HL-60/S4 treated with phorbol 12-myristate 13-acetate at 8.2 ng/mL for 4 days and 3 days (cell line): ENCODE measurements at regions not wholly inside any gene's neighbourhood (a gene's known extent, or its start where the extent isn't known, plus 50 kb on each side); places are given as distances from the start of the nearest gene placed in this dataset.

Experiments used
- in situ Hi-C: fragments of 300-500 bp; cut with MboI; formaldehyde crosslinking; loops from 2 replicates; pipeline ENCODE4 v1.15.0; 2022; ENCODE audit warnings: low sequenced_read_pairs

DNA sequence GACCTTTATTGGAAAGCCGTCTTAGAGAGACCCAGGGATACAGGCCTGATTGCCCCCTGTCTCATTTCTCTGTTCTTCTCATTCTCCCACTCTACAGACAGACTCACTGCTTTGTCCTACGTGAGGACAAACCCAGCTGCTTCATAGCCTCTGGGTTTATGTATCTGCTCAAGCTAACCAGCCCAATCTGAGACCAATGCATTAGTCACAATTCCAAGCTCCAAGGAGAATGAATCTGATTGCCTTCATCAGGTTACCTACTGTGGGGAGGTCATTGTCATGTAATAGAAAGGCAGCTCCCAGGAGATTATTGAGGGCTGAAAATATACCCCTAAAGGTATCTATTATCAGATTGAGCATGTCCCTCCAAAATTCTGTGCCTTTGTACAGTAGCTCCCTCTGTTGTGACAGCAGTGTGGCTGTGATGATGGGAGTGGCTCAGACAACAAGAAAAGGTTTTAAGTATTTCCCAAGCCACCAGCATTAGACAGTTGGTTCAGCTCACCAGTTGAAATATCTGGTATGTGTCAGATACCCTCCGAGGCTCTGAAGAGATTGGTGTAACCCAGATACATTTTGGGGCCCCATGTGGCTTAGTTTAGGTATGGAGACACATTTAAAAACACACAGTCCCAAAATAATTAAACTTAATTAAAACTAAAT is 123.1 kb upstream of the EEPD1 start:
- in situ Hi-C loops, result no loop called here

DNA sequence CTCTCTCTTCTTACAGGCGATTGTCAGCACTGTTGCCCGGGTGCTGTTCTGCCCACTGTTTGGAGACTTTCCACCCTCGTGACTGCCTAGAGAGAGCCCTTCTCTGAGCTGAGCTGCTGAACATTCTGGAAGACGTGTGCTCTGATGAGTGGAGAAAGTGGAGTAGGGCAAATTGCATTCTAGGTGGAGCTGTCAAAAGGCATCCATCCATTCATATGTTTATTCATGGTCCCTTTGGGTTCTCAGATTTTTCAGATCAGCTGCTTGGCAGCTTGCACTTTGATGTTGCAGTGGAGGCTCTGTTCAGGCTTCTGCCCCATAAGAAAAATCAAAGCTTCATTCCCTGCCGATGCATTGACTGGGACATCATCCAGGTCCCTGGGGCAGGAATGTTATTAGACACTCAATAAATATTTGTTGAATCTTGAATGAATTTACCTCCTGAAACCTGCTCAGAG is 120.7 kb upstream of the EEPD1 start:
- in situ Hi-C loops, result no loop called here

DNA sequence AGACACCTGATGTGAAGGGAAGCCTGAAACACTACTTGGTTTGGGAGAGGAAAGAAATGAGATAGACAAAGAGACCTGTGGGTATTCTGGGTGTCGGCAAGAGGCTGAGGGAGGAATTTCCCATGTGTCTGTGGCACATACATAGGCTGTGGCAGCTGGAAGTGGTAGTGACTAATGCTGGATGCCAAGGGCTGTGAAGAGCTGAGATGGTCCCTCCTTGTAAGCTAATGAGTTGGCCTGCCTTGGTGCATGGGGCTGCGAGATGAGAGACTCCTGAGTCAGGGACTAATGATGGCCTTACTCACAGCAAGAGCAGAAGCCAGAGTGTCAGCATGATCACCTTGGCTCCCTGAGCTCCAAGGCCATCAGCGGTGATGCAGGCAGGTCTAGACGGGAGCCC is 119.0 kb upstream of the EEPD1 start:
- in situ Hi-C loops, result no loop called here

DNA sequence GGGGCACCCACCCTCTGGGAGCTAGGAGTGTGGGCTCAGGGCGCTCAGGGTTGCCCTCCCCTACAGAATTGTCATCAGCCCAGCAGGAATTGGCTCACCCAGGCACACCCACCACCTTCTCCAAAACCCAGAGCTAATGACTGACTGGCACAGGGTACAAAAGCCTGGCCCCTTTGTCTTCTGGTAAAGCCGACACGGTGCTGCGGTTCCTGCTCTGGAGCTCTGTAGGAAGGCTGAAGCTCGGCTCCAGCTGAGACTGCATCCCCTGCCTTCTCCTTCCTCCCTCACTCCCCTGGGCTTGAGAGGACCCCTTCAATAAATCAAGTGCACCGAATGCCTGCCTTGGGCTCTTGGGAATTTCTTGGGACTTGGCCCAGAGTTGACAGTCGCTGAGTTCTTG is 117.9 kb upstream of the EEPD1 start:
- in situ Hi-C loops, result no loop called here

DNA sequence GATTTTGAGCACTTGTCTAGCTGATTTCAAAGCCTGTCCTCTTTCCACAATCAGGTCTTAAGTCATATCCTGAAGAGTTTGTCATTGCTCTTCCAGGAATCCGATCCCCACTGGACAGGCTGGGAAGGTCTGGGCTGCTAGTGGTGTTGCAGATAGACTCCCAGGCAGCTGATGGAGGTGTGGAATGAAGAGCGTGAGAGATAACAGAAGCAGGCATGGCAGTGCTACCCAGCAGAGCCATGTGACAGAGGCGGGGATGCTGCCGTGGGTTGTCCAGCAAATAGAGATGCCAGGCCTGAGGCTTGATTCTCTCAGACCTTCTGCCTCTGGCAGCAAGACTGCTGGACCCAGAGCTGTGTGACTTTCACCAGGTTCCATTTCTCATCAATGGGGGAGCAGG is 116.5 kb upstream of the EEPD1 start:
- in situ Hi-C loops, result no loop called here

DNA sequence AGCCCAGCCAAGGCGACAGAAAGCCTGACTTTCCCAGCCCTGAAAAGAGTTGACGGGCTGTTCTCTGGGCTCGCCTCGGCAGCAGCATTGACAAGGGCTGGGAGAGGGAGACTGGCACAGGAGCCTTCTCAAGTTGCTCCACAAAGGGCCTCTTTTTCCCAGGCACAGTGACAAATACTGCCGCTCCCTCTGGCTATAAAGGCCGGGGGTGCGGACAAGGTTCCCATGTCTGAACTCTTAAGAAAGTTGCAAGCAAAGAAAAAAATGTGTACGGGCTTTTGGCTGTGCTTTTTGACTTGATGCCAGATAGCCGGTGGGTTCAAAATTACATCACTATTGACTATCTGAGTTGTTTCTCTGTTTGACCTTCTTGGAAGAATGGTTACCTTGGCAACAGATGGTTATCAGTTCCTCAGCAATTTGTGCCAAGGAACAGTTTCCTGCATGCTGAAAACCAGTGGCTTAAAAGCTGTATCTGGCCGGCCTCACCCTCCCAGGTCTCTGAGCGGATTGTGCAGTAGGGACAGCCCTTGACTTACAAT is 115.9 kb upstream of the EEPD1 start:
- in situ Hi-C loops, result no loop called here

DNA sequence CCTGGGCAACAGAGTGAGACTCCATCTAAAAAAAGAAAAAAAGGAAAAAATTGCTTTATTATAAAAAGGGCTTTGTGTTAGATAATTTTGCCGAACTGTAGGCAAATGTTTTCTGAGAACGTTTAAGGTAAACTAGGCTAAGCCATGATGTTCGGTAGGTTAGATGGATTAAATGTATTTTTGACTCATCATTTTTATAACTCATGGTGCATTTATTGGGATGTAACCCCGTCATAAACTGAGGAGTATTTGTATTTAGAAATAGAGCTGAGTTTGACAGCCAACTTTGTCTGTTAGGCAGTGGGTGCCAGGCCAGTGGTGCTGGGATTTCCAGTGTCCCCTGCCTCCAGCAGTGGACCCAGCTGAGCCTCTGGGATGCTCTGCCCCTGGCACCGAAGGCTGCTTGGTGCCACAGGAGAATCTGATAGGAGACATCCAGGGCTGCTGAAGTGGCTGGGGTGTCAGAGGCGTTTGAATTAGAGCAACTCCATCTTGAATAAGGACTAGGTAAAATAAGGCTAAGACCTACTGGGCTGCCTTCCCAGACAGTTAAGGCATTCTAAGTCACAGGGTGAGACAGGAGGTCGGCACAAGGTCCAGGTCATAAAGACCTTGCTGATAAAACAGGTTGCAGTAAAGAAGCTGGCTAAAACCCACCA is 114.9 kb upstream of the EEPD1 start:
- in situ Hi-C loops, result no loop called here

DNA sequence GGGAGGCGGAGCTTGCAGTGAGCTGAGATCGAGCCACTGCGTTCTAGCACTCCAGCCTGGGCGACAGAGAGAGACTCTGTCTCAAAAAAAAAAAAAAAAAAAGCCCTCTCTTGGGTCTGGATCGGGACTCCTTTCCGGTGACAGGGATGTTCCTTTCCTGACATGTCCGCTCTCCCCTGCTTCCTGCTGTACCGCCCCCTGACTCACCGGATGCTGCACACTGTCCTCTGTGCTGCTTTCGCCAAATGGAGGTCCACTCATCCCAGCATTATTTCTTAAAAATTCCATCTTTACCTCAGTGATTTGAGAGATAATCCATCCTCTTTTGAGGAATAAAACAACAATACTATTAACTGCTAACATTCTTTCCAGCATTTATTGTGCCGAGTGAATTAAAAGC is 113.8 kb upstream of the EEPD1 start:
- in situ Hi-C loops, result no loop called here

DNA sequence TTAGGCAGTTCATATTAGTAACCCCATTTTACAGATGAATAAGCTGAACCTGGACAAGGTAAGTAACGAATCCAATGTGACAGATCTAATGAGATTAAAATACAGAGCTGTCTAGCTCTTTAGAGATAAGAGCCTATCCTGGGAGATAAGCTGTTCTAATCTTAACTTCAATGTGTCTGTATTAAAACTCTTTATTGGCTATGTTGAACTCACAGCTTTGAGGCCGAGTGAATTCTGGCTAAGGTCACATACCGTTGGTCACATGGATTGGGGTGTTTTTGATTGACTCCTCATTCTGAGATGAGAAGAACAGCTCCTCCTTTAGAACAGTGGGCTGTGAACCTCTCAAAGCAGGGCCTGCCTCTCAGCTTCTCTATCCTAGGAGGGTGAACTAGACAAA is 113.4 kb upstream of the EEPD1 start:
- in situ Hi-C loops, result no loop called here

DNA sequence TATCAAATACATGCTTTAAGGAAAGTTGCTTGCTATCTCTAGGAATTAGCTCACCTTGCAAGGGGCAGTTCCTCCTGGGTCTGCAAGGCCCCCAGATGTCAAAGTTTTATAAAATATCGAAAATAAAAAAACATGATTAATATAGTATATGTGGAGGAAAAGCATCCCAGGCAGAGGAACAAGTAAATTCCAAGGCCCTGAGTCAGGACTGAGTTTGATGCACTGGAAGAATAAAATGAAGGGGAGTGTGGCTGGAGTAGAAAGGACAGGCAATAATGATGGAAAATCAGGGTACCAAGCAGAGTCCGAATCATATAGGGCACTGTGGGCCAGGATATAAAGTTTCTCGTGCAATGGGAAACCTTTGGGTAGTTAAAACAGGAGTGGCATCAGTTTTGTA is 112.4 kb upstream of the EEPD1 start:
- in situ Hi-C loops, result no loop called here

DNA sequence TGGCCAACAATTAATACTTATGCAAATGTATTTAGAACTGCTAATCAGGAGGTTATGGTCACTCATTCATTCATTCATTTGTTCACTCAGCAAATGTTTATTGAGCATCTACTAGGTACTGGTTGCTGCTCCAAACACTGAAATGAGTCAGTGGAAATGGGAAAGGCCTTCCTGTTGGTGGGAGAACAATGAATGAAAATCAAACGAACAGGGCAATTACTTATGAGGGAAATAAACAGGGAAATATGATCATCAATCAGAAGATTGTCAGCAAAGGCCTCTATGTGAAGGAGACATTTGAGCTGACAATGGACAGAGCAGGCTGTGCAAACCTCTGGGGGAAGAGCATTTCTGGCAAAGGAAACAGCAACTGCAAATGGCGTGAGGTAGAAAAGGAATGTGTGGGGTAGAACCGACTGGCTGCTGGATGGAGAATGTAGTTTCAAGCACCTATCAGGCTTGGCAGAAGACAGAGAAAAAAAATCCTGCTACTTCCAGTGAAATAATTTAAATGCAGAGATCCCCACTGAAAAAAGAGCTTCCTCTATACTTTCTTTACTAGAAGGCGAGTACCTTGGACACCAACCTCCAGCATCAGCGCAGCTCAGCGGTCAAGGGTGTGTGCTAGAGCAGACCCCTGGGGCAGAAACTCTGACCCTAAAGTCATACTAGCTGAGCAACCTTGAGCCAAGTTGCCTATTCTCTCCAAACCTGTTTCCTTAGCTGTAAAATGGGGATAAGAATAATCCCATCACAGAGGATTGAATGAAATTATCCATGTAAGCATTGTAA is 108.8 kb upstream of the EEPD1 start:
- in situ Hi-C loops, result no loop called here

DNA sequence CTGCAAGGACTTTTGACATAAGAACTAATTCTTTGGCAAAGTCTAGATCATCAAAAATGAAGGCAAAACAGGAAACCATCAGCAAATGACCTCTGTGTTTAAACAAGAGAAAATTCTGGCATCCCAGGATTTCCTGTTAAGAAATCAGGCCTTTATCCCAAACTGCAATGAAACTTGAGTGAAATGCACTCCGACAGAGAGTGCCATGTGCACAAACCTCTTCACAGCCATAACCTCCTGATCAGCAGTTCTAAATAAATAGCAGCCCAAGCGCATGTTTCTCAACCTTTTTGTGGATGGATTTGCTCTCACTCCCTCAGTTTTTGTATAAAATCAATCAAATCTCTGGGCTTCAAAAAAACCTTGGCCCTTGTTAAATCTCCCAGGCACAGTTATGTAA is 107.7 kb upstream of the EEPD1 start:
- in situ Hi-C loops, result no loop called here

DNA sequence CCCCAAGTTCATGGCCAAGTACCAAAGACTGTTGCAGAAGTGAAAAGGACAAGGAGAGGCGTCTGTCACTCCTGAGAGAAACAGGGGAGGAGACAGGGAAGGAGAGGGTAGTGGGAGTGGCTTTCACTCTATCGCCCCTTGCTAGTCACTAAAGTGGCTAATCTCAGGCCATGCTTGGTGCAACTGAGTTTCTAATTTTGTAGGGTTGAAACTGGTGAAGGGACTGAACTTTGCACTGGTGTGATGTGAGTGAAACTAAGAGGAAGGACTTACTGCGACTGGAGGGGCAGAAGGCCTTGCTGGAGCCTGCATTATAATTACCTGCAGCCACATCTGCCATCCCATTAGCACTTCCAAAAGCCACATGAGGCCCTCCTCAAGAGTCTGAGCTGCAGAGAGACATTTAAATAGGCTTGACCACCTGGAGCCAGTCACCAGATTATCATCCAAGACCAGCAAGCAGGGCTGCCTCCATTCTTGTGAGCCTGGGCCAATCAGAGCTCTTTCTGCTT is 107.2 kb upstream of the EEPD1 start:
- in situ Hi-C loops, result no loop called here

DNA sequence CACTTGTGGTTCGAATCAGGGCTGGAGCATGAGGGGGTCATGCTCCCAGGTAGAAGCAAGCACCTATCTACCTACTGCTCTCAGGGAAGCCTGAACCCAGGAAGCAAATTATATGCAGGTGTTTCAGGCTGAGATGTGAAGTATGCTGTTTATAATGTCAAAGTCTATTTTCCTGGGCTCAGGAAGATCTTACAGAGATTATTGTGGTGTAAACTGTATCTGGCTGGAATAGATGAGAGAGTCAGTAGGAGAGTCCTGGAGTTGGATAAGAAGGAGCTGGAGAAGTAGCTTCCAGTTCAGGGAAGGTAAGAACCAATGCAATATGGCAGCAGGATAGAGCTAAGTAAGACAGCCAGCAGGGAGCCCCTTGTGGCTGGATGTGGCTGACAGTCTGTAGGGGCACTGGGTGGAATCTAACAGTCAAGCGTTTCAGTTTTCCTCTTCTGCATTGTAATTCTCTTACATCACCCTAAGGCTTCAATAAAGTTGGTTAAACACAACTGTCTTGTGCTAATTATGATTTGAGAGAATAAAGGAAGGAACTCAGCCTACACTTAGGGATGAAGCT is 105.9 kb upstream of the EEPD1 start:
- in situ Hi-C loops, result no loop called here

DNA sequence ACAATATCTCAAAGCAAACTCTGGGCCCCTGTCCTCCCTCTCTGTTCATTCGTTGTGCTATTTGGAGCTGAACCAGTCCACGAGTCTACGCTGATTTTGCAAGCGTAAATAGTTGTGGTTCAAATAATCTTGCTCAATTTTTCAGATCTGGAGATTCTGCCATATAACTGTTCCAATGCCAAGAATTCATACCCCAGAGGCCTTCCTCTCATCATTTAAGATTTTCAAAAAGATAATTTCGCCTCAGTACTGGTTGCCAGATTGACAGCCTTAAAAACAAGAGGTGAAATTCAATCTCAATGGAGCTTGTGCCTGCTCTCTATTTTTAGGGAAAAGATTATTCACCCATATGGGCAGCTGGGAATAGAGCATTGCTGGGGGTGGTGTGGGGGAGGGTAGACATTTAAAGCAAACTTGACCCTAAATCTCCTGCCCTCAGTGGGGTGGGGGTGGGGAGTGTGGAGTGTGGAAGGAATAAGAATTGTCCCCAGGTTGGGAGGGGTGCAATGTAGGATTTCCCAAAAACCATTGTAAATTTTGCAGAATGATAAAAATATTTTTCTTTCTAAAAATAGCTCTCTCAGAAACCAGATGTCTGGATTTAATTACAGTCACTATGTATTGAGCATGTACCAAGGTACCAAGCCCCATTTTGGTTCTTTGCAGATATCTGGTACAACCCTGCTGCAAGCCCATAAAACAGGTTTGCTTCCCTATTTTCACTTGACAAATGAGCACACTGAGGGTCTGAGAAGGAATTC is 104.7 kb upstream of the EEPD1 start:
- in situ Hi-C loops, result no loop called here

DNA sequence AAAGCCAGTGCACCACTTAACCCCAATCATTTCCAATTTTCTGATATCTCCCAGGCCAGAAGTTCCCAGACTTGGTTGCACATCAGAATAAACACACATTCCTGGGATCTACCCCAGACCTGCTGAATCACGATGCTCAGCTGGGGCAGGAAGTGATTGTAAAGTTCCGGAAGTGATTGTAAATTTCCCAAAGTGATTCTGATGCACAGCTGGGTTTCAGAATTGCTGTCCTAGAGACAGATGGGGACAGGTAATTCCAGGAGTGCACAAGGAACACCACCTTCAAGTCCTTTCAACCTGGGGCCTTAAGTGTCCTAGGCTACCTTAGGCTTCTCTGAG is 104.2 kb upstream of the EEPD1 start:
- in situ Hi-C loops, result no loop called here

DNA sequence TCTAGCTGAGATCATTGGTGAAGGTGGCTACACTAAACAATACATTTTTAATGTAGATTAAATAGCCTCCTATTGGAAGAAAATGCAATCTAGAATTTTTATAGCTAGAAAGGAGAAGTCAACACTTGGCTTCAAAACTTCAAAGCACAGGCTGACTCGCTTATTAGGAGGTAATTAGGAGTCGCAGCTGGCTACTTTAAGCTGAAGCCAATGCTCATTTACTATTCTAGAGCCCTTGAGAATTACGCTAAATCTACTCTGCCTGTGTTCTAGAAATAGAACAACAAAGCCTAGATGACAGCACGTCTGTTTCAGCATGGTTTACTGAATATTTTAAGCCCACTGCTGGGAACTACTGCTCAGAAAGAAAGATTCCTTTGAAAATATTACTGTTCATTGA is 101.6 kb upstream of the EEPD1 start:
- in situ Hi-C loops, result no loop called here

DNA sequence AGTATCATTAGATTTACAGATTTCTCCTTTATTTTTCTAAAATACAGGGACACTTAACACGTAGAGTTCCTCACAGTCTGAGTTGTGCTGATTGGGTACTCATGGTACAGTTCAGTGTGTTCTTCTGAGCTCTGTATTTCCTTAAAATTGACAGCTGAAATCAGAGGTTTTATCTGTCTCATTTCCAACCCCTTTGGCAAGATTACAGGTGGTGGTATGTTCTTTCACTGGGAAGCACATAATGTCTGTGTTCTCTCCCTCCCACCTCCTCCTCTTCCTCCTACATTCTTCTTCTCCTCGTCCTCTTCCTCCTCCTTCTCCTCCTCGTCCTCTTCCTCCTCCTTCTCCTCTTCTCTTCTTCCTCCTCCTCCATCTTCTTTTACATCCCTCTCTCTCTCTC is 99.5 kb upstream of the EEPD1 start:
- in situ Hi-C loops, result no loop called here

DNA sequence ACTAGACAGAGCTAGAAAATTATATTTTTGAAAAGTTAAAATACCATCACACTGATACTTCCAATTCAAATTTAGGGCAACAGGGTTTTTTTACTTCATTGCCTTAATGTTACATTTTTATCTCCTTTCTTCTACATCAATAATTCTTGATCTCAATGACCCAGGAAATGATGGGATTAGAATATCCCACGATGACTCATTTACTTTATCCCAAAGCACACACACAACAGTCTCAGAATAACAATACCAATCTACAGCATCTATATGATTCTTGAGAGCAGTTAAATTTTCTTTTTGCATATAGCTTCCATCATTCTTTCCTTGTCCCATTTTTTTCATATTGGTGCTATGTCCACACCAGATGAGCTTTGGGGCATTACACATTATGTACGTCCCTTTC is 98.4 kb upstream of the EEPD1 start:
- in situ Hi-C loops, result no loop called here

DNA sequence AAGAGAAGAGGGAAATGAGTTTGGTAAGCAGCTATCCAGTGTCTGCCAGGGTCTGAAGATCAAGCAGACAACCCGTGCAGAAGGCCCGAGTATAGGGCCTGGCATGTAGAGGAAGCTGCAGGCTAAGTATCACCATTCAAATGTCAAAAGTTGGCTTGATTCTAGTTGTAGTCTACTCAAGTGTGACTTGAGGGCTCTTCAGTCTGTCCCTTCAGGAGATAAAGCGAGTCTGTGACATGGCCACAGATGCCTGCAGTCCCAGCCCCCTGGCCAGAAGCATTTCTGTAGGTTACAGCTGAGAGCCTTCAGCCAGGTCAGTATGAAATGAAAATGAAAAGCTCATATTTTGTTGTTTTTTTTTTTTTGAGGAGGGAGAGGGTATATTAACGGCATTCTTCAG is 97.8 kb upstream of the EEPD1 start:
- in situ Hi-C loops, result no loop called here

DNA sequence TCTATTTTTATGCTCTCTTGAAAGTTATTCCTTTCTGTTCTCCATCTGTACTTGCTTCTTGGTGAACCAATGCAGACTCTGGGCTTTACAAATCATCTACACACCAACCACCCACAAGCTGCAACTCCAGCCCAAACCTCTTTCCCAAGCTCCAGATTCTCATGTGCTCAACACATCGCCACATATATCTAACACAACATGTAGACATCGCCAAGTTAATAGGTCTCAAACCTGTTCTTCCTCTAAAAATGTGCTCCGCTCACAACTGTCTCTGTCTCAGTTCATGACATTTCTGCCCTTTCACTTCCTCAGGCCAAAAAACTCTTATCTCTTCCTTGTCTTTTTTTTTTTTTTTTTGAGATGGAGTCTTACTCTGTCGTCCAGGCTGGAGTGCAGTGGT is 95.7 kb upstream of the EEPD1 start:
- in situ Hi-C loops, result no loop called here
